HG02678 (cell line): ENCODE measurements at regions not wholly inside any gene's neighbourhood (a gene's known extent, or its start where the extent isn't known, plus 50 kb on each side); places are given as distances from the start of the nearest gene placed in this dataset.
"Not testable (repeated sequence)": the region's sequence is repeated elsewhere in the genome, so short reads cannot be mapped to it uniquely, and the experiment has no call there.

Experiments used
- ATAC-seq: cut with Tn5 transposase; IDR thresholded peaks from one replicate; pipeline ENCODE4 v1.9.1; 2021; ENCODE audit warnings: mild to moderate bottlenecking, moderate library complexity; ENCODE audit not compliant: unreplicated experiment

- not testable (repeated sequence) for ATAC-seq
Observed at GRCh38 chr9:42325142-42325541, 141.7 kb downstream of the SPATA31A6 start.

DNA sequence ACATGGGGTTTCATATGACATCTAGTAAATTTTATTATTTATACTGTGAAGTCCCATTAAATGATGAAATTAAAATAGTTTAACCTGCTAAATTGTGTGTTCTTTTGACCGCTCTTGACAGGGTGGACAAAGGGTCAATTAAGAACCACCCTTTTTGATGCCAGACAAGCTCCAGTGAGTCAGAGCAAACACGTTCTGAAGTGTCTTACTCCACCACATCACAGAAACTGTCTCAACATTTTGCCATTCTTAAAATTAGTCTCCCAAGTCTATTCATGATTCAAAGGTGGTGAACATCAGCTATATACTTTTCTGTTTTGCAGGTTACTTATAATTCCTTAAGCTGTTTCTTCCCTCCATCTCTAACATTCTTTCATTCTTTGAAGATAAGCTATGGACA lies 142.1 kb downstream of the SPATA31A6 start:
- not testable (repeated sequence) for ATAC-seq

DNA sequence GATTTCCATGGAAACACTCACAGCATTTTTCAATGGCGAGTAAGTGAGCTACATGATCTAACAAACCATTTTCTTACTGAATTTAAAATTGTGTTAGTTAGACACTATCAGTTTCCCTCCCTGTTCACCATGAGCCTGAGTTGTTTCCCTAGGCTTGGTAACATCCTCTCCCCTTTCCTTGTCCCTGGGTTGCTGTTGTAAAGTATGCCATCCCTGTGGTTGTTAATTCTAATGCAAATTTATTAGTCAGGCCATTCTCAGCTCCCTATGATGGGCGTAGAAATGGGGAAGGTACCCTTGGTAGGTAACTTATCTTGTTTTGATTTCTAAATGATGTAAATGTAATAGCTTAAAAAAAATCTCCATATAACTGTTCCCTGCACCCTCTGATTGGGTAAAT lies 143.0 kb downstream of the SPATA31A6 start:
- not testable (repeated sequence) for ATAC-seq

- ATAC-seq, result not testable (repeated sequence)
Observed at GRCh38 chr9:42335342-42335741, 151.9 kb downstream of the SPATA31A6 start.

GRCh38 chr9:42335984-42336657 lies 152.7 kb downstream of the SPATA31A6 start:
- not testable (repeated sequence) for ATAC-seq

GRCh38 chr9:42338275-42338674 lies 154.8 kb downstream of the SPATA31A6 start:
- ATAC-seq, result not testable (repeated sequence)

GRCh38 chr9:42339671-42340434 lies 156.4 kb downstream of the SPATA31A6 start:
- ATAC-seq, result not testable (repeated sequence)

DNA sequence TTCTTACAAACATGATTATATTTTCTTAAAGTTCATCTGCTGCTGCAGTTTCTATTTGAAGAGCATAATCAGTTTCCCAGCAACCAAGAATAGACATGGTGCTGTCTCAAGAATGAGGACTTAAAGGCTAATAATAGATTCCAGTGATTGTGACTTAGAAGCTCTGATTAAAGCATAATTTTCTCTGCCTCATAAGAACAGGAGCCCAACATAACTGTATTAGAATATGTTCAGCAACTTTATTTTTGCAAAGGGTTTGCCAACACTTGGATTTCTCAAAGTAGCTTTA lies 156.9 kb downstream of the SPATA31A6 start:
- not testable (repeated sequence) for ATAC-seq

DNA sequence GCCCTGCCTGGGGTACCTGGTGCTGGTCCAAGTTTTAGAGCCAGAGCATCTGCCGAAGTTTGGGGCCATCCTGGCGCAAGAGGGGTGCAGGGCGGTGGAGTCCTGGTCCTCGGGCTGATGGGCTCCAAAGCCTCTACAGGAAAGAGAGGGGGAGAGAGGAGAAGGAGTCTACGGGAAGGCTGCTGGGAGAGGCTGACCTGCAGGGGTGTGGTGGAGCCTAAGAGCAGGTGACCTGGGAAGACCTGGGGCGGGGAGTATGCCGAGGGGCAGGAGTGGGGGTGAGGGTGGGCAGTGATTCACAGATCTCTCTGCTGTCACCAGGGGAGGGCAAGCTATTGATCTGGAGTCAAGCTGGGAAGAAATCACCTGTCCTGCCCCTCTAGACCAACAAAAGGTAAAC lies 158.4 kb downstream of the SPATA31A6 start:
- not testable (repeated sequence) for ATAC-seq

DNA sequence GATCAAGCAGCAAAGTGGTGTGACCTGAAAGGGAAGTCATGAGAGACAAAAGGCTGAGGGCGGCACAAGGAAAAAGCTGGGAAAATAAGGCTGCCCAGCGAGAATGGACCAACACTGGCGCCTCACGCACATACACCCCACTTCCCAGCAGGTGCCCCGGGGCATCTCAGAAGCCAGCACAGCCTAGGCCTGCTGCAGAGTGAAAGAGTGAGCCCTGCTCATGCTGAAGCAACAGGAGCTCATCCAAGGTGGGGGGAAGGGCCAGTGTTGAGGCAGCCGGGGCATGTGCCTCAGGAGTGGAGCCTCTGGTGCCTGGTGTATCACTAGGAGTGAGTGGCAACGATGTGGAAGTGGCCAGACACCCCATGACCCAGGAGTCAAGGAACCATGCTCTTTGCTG lies 158.8 kb downstream of the SPATA31A6 start:
- ATAC-seq, result not testable (repeated sequence)

DNA sequence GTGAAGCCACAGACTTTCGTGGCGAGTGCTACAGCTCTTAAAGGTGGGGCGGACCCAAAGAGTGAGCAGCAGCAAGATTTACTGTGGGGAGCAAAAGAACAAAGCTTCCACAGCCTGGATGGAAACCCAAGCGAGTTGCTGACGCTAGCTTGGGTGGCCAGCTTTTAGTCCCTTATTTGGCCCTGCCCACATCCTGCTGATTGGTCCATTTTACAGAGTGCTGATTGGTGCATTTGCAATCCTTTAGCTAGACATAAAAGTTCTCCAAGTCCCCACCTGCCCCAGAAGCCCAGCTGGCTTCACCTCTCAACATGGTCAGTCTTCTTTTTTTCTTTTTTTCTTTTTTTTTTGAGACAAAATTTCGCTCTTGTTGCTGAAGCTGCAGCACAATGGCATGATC lies 161.0 kb downstream of the SPATA31A6 start:
- not testable (repeated sequence) for ATAC-seq

- not testable (repeated sequence) for ATAC-seq
Observed at GRCh38 chr9:42346916-42347315, 163.5 kb downstream of the SPATA31A6 start.

DNA sequence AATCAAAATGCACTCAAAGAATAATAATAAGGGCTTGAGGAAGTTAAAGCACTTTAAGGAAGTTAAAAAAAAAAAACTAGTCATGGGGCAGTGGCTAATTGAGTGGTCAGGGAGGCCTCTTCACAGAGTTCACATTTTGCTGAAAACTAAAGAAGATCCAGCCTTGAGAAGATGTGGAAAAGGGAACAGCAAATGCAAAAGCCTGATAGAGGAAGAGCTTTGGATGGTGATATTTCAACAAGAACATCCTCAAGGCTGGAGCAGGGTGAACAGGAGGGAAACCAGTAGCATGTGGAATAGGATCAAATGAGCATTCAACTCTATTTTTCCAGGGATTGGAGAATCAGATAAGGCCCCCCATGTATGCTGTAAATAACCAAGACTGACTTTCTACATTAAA lies 165.7 kb downstream of the SPATA31A6 start:
- not testable (repeated sequence) for ATAC-seq

- ATAC-seq, result not testable (repeated sequence)
Observed at GRCh38 chr9:42350412-42350811, 167.0 kb downstream of the SPATA31A6 start.

GRCh38 chr9:42357604-42358373 lies 174.3 kb downstream of the SPATA31A6 start:
- ATAC-seq, result not testable (repeated sequence)

DNA sequence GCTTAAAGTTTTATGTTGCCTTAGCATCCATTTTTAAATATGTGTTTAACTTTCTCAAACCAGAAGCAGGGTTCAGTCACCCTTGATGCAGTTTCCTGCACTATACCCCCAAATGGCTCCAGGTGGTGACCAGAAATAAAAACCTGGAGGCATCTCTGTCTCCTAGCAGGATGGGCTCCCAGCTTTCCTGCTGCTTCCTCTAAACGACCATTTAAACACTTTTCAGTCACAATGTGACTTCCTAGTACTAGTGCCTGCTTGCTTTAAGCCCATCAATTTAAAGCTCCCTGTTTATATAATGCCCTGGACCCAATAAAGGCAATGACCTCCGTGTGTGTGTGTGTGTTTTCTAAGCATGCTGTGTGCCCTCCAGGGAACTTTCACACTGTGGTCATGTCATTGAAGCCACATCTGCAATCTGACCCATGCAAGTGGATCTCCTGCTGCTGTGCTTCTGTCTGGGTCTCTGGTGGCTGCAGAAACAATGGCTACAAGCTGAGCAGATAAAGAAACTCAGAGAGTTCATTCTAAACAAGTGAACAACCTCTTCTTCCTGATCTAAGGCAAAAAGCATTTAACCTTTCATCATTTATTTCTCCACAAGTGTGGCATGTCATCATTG lies 175.3 kb downstream of the SPATA31A6 start:
- not testable (repeated sequence) for ATAC-seq

DNA sequence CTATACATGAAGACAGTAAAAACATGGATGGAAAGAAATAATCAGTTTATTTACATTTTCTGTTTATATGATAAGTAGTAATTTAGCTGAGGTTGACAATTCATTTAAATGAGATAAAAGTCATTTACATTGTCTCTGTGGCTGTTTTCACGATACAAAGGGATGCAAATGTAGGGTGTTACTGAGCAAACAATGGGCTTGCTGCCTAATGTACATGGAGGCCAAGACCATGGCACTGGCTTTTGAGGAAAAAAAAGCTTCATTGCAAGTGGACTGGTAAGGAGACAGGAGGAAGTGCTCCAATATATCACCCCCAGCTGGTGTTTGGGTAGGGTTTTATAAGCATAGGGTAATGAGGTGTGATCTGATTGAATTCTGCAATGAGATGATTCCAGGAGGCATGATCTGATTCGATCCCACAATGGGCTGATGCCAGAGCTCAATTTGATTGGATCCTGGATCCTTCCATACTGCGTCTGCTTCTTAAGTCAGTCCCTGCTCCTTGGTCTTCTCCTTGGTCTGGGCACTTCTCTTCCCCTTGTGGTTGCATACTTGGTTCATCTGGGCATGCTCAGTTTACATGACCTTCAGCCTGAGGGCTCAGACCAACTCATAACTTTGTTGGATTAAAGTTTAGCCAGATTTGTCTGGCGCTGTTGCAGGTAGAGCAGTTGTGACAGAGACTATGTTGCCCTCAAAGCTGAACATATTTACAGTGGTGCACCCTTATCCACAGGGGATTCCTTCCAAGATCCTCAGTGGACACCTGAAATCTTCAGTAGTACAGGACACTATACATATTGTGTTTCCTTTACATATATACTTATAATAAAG lies 181.2 kb downstream of the SPATA31A6 start:
- ATAC-seq, result not testable (repeated sequence)

DNA sequence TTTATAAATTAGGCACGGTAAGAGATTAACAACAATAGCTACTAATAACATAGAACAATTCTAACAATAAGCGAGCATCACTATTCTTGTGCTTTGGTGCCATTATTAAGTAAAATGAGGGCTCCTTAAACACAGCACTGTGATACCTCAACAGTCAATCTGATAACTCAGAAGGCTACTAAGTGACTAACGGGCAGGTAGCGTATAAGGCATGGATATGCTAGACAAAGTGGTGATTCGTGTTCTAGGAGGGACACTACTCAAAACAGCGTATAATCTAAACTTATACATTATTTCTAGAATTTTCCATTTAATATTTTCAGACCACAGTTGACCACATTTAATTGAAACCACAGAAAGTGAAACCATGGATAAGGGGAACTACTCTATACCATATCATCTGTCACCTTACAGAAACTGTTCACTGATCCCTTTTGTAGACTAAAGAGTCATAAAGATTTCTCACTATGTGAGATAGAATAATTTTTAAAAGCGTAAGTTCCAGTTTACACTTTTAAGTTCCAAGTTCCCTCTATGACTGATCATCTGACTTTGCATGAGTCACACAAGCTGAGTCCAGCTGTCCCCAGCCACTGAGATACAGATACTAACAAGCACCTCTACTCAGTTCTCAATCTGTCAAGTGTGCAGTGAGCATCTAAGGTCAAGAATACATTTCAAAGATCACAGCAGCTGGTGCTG lies 181.9 kb downstream of the SPATA31A6 start:
- ATAC-seq, result peak; percentile 81

DNA sequence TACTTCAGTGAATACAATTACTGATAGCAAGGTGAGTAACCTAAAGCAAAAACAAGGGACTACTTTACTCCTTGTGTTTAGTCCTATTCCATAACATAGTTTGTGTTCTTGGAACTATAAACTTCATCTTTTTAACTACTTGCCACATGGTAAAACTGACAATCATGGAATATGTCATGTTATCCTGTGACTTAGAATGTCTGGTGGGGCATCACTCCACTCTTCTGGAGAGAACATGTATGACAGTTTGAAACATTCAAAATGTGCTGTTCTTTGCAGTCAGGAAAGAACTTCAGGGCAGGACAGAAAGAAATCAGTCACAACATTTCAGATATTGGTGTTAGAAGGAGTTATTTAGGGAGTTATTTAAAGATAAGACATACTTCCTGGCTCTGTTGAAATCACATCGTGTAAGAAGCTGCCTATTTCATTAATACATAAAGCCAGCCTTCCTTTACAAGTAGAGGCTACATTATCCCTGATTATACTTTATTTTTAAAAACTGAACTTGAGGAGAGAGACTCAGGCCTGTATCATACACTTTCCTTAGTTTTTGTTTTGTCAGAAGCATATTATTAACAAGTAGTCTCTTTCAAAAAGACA lies 184.9 kb downstream of the SPATA31A6 start:
- not testable (repeated sequence) for ATAC-seq
